A549 (cell line): ENCODE measurements at regions not wholly inside any gene's neighbourhood (a gene's known extent, or its start where the extent isn't known, plus 50 kb on each side); places are given as distances from the start of the nearest gene placed in this dataset.

Experiments
- ATAC-seq, 2 experiments: fragments of 200-7000 bp in 1 of 2; fragments of >200 bp in 1 of 2; cut with Nextera tagmentation in 1 of 2; cut with Tn5 transposase in 1 of 2; 3 replicates each; pipeline versions ENCODE4 v1.8.0 to v1.9.1; 2018 to 2020; ENCODE audit warnings: mild to moderate bottlenecking in 1 of 2, moderate library complexity in 1 of 2
- CTCF ChIA-PET: fragments of 300-600 bp; sonication (Branson Sonifier 250); formaldehyde crosslinking; extraction: SDS; loops from one replicate; lab custom pipeline; 2021; ENCODE audit warnings: antibody characterized with exemption, inconsistent platforms; lab: Yijun Ruan, JAX
- POLR2A ChIA-PET: fragments of 350-600 bp; formaldehyde crosslinking; extraction: SDS; loops from one replicate; lab custom pipeline; 2021; ENCODE audit warnings: antibody characterized with exemption, inconsistent platforms; lab: Yijun Ruan, JAX
- DNase-seq, 2 experiments: peaks; one replicate each; pipeline versions ENCODE4 v3.0.0 to v3.0.0-alpha.2; 2011 to 2016; ENCODE audit warnings: low read depth in 1 of 2, low spot score in 1 of 2
- FAIRE-seq: peaks from 2 replicates; lab custom pipeline; 2011; peaks lifted over from hg19 to GRCh38; lab: Jason Lieb, UNC
- H3K27ac ChIP-seq, 2 experiments: fragments of >200 bp; sonication (Bioruptor Twin); formaldehyde crosslinking; 3 replicates each; pipeline ENCODE4 v1.5.1; 2016 to 2017
- H3K4me1 ChIP-seq: fragments of >200 bp; sonication (Bioruptor Twin); formaldehyde crosslinking; 3 replicates; pipeline ENCODE4 v1.6.1; 2016
- H3K4me2 ChIP-seq: fragments of >200 bp; sonication (Bioruptor Twin); formaldehyde crosslinking; 3 replicates; pipeline ENCODE4 v1.6.1; 2016
- H3K4me3 ChIP-seq: fragments of >200 bp; sonication (Bioruptor Twin); formaldehyde crosslinking; 3 replicates; pipeline ENCODE4 v1.5.1; 2016
- H3K9me3 ChIP-seq: fragments of >200 bp; sonication (Bioruptor Twin); formaldehyde crosslinking; 3 replicates; pipeline ENCODE4 v1.6.1; 2016
- CEBPB ChIP-seq, 2 experiments: fragments of >200 bp in 1 of 2; sonication (Bioruptor Twin) in 1 of 2; formaldehyde crosslinking in 1 of 2; IDR thresholded peaks; 2 replicates each; pipeline ENCODE4 v1.6.1; 2012 to 2016
- CHD2 ChIP-seq: fragments of 150-350 bp; IDR thresholded peaks from 2 replicates; pipeline ENCODE4 v1.6.1; 2014; ENCODE audit warnings: low read length; ENCODE audit not compliant: partially characterized antibody
- EP300 ChIP-seq, 2 experiments: fragments of >200 bp; sonication (Bioruptor Twin); formaldehyde crosslinking; IDR thresholded peaks; 2 replicates in 1 of 2; 3 replicates in 1 of 2; pipeline ENCODE4 v1.6.1; 2016 to 2017
- MAZ ChIP-seq: fragments of 150-350 bp; IDR thresholded peaks from 2 replicates; pipeline ENCODE4 v1.6.1; 2014; ENCODE audit warnings: antibody characterized with exemption, low read depth, low read length, borderline replicate concordance
- NFE2L2 ChIP-seq: fragments of 150-350 bp; conservative IDR thresholded peaks from 2 replicates; pipeline ENCODE4 v1.6.1; 2014; ENCODE audit warnings: low read length
- POLR2A ChIP-seq: IDR thresholded peaks from 2 replicates; pipeline ENCODE4 v1.6.1; 2012; ENCODE audit warnings: mild to moderate bottlenecking, low read length
- RAD21 ChIP-seq, 2 experiments: fragments of >200 bp in 1 of 2; sonication (Bioruptor Twin) in 1 of 2; formaldehyde crosslinking in 1 of 2; IDR thresholded peaks in 1 of 2; conservative IDR thresholded peaks in 1 of 2; 2 replicates in 1 of 2; 3 replicates in 1 of 2; pipeline ENCODE4 v1.6.1; 2012 to 2018; ENCODE audit warnings: inconsistent platforms in 1 of 2
- RFX5 ChIP-seq: fragments of 450-650 bp; IDR thresholded peaks from 2 replicates; pipeline ENCODE4 v1.7.1; 2014; ENCODE audit warnings: antibody characterized with exemption, mild to moderate bottlenecking, moderate library complexity
- SREBF2 ChIP-seq: fragments of 450-650 bp; IDR thresholded peaks from 2 replicates; pipeline ENCODE4 v1.6.1; 2014; ENCODE audit warnings: mild to moderate bottlenecking, moderate library complexity
- TP53 ChIP-seq: fragments of 250-450 bp; sonication (Bioruptor Pico); IDR thresholded peaks from 2 replicates; pipeline ENCODE4 v1.5.0; 2021; ENCODE audit warnings: mild to moderate bottlenecking, moderate library complexity
- ZC3H11A ChIP-seq: fragments of 450-650 bp; IDR thresholded peaks from 2 replicates; pipeline ENCODE4 v1.6.1; 2014; ENCODE audit warnings: antibody characterized with exemption, mild to moderate bottlenecking
- ZFP36 ChIP-seq: fragments of 450-650 bp; IDR thresholded peaks from 2 replicates; pipeline ENCODE4 v1.6.1; 2014; ENCODE audit warnings: borderline replicate concordance; ENCODE audit not compliant: partially characterized antibody
- ZNF302 ChIP-seq: fragments of 250-450 bp; sonication (Bioruptor Pico); IDR thresholded peaks from 2 replicates; pipeline ENCODE4 v1.9.0; 2021; ENCODE audit warnings: inconsistent platforms, mild to moderate bottlenecking, moderate library complexity
- ZSCAN20 ChIP-seq: fragments of 250-450 bp; sonication (Bioruptor Pico); IDR thresholded peaks from 2 replicates; pipeline ENCODE4 v1.8.0; 2022; ENCODE audit warnings: mild to moderate bottlenecking, moderate library complexity
- WGBS: methylation state at CpG from one replicate; pipeline ENCODE4 v1.1.6; 2017; ENCODE audit errors: missing lambda C conversion rate; 5-methylcytosine and 5-hydroxymethylcytosine counted together
- TF ChIP-seq, protein P1 (sequence below): fragments of >200 bp; sonication (Bioruptor Twin); formaldehyde crosslinking; IDR thresholded peaks from 3 replicates; pipeline ENCODE4 v1.6.1; 2016
- TF ChIP-seq, protein P2 (sequence below): fragments of >200 bp; sonication (Bioruptor Twin); formaldehyde crosslinking; IDR thresholded peaks from 3 replicates; pipeline ENCODE4 v1.5.1; 2016
- TF ChIP-seq, protein P3 (sequence below): fragments of 200-600 bp; sonication (generic); IDR thresholded peaks from 2 replicates; pipeline ENCODE4 v1.6.1; 2016; ENCODE audit warnings: antibody characterized with exemption, mild to moderate bottlenecking, moderate library complexity
- TF ChIP-seq, protein P4 (sequence below): fragments of 250-450 bp; sonication (Bioruptor Pico); IDR thresholded peaks from 2 replicates; pipeline ENCODE4 v1.5.0; 2021; ENCODE audit warnings: mild to moderate bottlenecking, moderate library complexity, borderline replicate concordance

- CTCF ChIA-PET: no interaction called here
- no peak overlapping the region for H3K4me3 ChIP-seq
- H3K4me1 ChIP-seq: no peaks in the 10 kb centered on the region
- H3K4me2 ChIP-seq: no peak overlapping the region
- no peak overlapping the region for H3K27ac ChIP-seq
- TF ChIP-seq, protein P1, sequence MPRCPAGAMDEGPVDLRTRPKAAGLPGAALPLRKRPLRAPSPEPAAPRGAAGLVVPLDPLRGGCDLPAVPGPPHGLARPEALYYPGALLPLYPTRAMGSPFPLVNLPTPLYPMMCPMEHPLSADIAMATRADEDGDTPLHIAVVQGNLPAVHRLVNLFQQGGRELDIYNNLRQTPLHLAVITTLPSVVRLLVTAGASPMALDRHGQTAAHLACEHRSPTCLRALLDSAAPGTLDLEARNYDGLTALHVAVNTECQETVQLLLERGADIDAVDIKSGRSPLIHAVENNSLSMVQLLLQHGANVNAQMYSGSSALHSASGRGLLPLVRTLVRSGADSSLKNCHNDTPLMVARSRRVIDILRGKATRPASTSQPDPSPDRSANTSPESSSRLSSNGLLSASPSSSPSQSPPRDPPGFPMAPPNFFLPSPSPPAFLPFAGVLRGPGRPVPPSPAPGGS: no peak
- no peak for TF ChIP-seq NFE2L2
- no peak for TF ChIP-seq ZFP36
- no peak for TF ChIP-seq ZNF302 (CRISPR knock-in tag)
- TF ChIP-seq POLR2A: no peak
- TF ChIP-seq TP53 (CRISPR knock-in tag): no peak
- TF ChIP-seq SREBF2: no peak
- TF ChIP-seq EP300 (IDR thresholded peaks at IDR 0.05): no peak
- TF ChIP-seq ZC3H11A: no peak
- TF ChIP-seq, protein P2, sequence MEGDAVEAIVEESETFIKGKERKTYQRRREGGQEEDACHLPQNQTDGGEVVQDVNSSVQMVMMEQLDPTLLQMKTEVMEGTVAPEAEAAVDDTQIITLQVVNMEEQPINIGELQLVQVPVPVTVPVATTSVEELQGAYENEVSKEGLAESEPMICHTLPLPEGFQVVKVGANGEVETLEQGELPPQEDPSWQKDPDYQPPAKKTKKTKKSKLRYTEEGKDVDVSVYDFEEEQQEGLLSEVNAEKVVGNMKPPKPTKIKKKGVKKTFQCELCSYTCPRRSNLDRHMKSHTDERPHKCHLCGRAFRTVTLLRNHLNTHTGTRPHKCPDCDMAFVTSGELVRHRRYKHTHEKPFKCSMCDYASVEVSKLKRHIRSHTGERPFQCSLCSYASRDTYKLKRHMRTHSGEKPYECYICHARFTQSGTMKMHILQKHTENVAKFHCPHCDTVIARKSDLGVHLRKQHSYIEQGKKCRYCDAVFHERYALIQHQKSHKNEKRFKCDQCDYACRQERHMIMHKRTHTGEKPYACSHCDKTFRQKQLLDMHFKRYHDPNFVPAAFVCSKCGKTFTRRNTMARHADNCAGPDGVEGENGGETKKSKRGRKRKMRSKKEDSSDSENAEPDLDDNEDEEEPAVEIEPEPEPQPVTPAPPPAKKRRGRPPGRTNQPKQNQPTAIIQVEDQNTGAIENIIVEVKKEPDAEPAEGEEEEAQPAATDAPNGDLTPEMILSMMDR: no peak
- TF ChIP-seq CEBPB (IDR thresholded peaks at IDR 0.05): no peak
- TF ChIP-seq, protein P3, sequence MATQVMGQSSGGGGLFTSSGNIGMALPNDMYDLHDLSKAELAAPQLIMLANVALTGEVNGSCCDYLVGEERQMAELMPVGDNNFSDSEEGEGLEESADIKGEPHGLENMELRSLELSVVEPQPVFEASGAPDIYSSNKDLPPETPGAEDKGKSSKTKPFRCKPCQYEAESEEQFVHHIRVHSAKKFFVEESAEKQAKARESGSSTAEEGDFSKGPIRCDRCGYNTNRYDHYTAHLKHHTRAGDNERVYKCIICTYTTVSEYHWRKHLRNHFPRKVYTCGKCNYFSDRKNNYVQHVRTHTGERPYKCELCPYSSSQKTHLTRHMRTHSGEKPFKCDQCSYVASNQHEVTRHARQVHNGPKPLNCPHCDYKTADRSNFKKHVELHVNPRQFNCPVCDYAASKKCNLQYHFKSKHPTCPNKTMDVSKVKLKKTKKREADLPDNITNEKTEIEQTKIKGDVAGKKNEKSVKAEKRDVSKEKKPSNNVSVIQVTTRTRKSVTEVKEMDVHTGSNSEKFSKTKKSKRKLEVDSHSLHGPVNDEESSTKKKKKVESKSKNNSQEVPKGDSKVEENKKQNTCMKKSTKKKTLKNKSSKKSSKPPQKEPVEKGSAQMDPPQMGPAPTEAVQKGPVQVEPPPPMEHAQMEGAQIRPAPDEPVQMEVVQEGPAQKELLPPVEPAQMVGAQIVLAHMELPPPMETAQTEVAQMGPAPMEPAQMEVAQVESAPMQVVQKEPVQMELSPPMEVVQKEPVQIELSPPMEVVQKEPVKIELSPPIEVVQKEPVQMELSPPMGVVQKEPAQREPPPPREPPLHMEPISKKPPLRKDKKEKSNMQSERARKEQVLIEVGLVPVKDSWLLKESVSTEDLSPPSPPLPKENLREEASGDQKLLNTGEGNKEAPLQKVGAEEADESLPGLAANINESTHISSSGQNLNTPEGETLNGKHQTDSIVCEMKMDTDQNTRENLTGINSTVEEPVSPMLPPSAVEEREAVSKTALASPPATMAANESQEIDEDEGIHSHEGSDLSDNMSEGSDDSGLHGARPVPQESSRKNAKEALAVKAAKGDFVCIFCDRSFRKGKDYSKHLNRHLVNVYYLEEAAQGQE: no peak
- no peak for DNase-seq
- POLR2A ChIA-PET: no interaction called here
- FAIRE-seq: no peak
- WGBS: 0% methylated on average over 2 of the region's 2 CpGs
- no peaks in the 10 kb centered on the region for H3K9me3 ChIP-seq
- ATAC-seq: no peak
Observed at GRCh38 chr5:13215370-13215769, 729.1 kb downstream of the DNAH5 start.

DNA sequence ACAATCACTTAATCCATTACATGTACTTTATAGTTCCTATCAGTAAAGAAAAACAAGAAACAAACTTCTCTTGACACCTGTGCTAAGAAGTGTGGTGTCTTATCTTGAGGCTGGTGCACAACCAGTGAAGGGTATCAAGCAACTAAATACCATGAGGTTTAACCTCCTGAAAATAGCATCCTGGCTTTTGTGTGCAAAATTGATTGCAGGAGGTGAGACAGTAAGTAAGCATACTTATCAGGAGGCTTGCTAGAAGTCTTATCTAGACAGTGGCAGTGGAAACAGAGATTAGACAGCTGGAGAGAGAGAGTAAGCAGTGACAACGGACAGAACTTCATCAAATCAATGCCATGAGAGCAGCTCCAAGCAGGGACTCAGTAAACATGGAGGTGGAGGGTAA, 730.3 kb downstream of the DNAH5 start:
- Histone ChIP-seq H3K27ac (no peak overlapping the region), H3K4me1 (no peaks in the 10 kb centered on the region), H3K9me3 (no peaks in the 10 kb centered on the region), H3K4me2 (no peak overlapping the region), H3K4me3 (no peak overlapping the region)
- CTCF ChIA-PET: no interaction called here
- POLR2A ChIA-PET: no interaction called here
- WGBS: 0% methylated on average over 1 of the region's 1 CpG
- no peak for FAIRE-seq
- no peak for ATAC-seq
- DNase-seq: no peak
- TF ChIP-seq RAD21 (conservative IDR thresholded peaks at IDR 0.05 in 1 of 2, IDR thresholded peaks at IDR 0.05 in 1 of 2) (no peak), CHD2 (no peak), RFX5 (no peak), EP300 (IDR thresholded peaks at IDR 0.05) (no peak), NFE2L2 (no peak)
- TF ChIP-seq, protein P2: no peak

DNA sequence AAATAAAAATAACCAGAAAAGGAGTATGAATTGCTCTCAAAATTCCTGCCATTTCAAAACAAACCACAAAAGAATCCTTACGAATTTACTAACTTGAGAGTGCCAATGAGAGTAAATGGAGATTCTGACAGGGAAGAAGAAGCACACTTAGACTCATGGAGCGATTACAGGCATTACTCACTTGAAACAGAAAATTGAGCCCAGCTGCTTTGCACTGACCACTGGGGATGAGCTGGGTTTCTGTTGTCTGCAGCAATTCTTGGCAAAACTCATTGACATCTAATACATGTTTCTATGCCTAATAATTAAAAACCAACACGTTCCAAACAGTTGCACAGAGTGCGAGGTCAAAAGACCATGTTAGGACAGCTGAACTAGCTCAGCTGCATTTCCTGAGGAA, 731.6 kb downstream of the DNAH5 start:
- 5% methylated on average over 4 of the region's 4 CpGs for WGBS

More for the DNA sequence above, 731.6 kb downstream of the DNAH5 start:
- no peak overlapping the region for H3K4me2 ChIP-seq
- ATAC-seq (no peak), FAIRE-seq (no peak), DNase-seq (no peak)
- H3K27ac ChIP-seq: no peak overlapping the region
- ChIA-PET POLR2A (no interaction called here), CTCF (no interaction called here)
- no peaks in the 10 kb centered on the region for H3K9me3 ChIP-seq
- H3K4me3 ChIP-seq: no peak overlapping the region
- no peaks in the 10 kb centered on the region for H3K4me1 ChIP-seq
- TF ChIP-seq, protein P4, sequence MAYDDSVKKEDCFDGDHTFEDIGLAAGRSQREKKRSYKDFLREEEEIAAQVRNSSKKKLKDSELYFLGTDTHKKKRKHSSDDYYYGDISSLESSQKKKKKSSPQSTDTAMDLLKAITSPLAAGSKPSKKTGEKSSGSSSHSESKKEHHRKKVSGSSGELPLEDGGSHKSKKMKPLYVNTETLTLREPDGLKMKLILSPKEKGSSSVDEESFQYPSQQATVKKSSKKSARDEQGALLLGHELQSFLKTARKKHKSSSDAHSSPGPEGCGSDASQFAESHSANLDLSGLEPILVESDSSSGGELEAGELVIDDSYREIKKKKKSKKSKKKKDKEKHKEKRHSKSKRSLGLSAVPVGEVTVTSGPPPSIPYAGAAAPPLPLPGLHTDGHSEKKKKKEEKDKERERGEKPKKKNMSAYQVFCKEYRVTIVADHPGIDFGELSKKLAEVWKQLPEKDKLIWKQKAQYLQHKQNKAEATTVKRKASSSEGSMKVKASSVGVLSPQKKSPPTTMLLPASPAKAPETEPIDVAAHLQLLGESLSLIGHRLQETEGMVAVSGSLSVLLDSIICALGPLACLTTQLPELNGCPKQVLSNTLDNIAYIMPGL (CRISPR knock-in tag): no peak
- TF ChIP-seq ZSCAN20 (CRISPR knock-in tag) (no peak), MAZ (no peak), CHD2 (no peak)
